ENCODE measurements at regions not wholly inside any gene's neighbourhood (a gene's known extent, or its start where the extent isn't known, plus 50 kb on each side); places are given as distances from the start of the nearest gene placed in this dataset.
"Not testable (repeated sequence)": the region's sequence is repeated elsewhere in the genome, so short reads cannot be mapped to it uniquely, and the experiment has no call there.

- Histone ChIP-seq H3K27ac (replicated peaks) (no peak overlapping the region), H3K4me3 (replicated peaks; ENCODE audit: insufficient read depth, low read length) (no peak overlapping the region)
- no peak for TF ChIP-seq SPI1 (IDR thresholded peaks at IDR 0.05; ENCODE audit: borderline replicate concordance, low read depth)
- no peak for TF ChIP-seq GABPA (IDR thresholded peaks at IDR 0.05; ENCODE audit: low read depth)
- no peak for TF ChIP-seq REST (IDR thresholded peaks at IDR 0.05; ENCODE audit: insufficient replicate concordance, low read depth)
- TF ChIP-seq CTCF (IDR thresholded peaks at IDR 0.05; ENCODE audit: insufficient read depth, low read length) = no peak
- no peak for TF ChIP-seq POLR2AphosphoS5 (IDR thresholded peaks at IDR 0.05; ENCODE audit: low read depth)
Observed at GRCh38 chr7:128591705-128592104, 80.4 kb upstream of the GARIN1A start.

GRCh38 chr7:128592209-128592608, 79.9 kb upstream of the GARIN1A start:
- H3K27me3 ChIP-seq (ENCODE audit: insufficient read depth, poor library complexity, severe bottlenecking); DNase-seq (ENCODE audit: low read depth in 1 of 2, low spot score in 1 of 2); H3K27ac ChIP-seq (replicated peaks): not testable (repeated sequence)

More at GRCh38 chr7:128591705-128592104, 80.4 kb upstream of the GARIN1A start:
- no peak for DNase-seq (ENCODE audit: low read depth in 1 of 2, low spot score in 1 of 2)
- H3K27me3 ChIP-seq (ENCODE audit: insufficient read depth, poor library complexity, severe bottlenecking) = no peaks in the 10 kb centered on the region

GRCh38 chr7:128594061-128594460, 78.0 kb upstream of the GARIN1A start:
- H3K27ac ChIP-seq (replicated peaks); H3K4me3 ChIP-seq (replicated peaks; ENCODE audit: insufficient read depth, low read length): not testable (repeated sequence)

More at GRCh38 chr7:128592209-128592608, 79.9 kb upstream of the GARIN1A start:
- H3K4me3 ChIP-seq (replicated peaks; ENCODE audit: insufficient read depth, low read length) = not testable (repeated sequence)

GRCh38 chr7:128596336-128597128, 75.6 kb upstream of the GARIN1A start:
- not testable (repeated sequence) for DNase-seq (ENCODE audit: low read depth in 1 of 2, low spot score in 1 of 2); H3K27me3 ChIP-seq (ENCODE audit: insufficient read depth, poor library complexity, severe bottlenecking); H3K4me3 ChIP-seq (replicated peaks; ENCODE audit: insufficient read depth, low read length); H3K27ac ChIP-seq (replicated peaks)

More at GRCh38 chr7:128594061-128594460, 78.0 kb upstream of the GARIN1A start:
- H3K27me3 ChIP-seq (ENCODE audit: insufficient read depth, poor library complexity, severe bottlenecking); DNase-seq (ENCODE audit: low read depth in 1 of 2, low spot score in 1 of 2): not testable (repeated sequence)

GRCh38 chr7:128598946-128599345, 73.1 kb upstream of the GARIN1A start:
- not testable (repeated sequence) for DNase-seq (ENCODE audit: low read depth in 1 of 2, low spot score in 1 of 2); H3K27ac ChIP-seq (replicated peaks); H3K27me3 ChIP-seq (ENCODE audit: insufficient read depth, poor library complexity, severe bottlenecking); H3K4me3 ChIP-seq (replicated peaks; ENCODE audit: insufficient read depth, low read length)
- TF ChIP-seq SPI1 (IDR thresholded peaks at IDR 0.05; ENCODE audit: borderline replicate concordance, low read depth) = peak; percentile 11; the same call in 1 of the 2 replicates

GRCh38 chr7:128608678-128609421, 63.2 kb upstream of the GARIN1A start:
- DNase-seq (ENCODE audit: low read depth in 1 of 2, low spot score in 1 of 2) = peak in 1 of 2 experiments; percentile 55
- H3K27ac ChIP-seq (replicated peaks); H3K4me3 ChIP-seq (replicated peaks; ENCODE audit: insufficient read depth, low read length); H3K27me3 ChIP-seq (ENCODE audit: insufficient read depth, poor library complexity, severe bottlenecking): not testable (repeated sequence)

- H3K27me3 ChIP-seq (ENCODE audit: insufficient read depth, poor library complexity, severe bottlenecking); H3K4me3 ChIP-seq (replicated peaks; ENCODE audit: insufficient read depth, low read length); DNase-seq (ENCODE audit: low read depth in 1 of 2, low spot score in 1 of 2): not testable (repeated sequence)
Observed at GRCh38 chr7:128613366-128613765, 58.7 kb upstream of the GARIN1A start.

GRCh38 chr7:128614812-128615211, 57.3 kb upstream of the GARIN1A start:
- H3K4me3 ChIP-seq (replicated peaks; ENCODE audit: insufficient read depth, low read length); H3K27ac ChIP-seq (replicated peaks); H3K27me3 ChIP-seq (ENCODE audit: insufficient read depth, poor library complexity, severe bottlenecking); DNase-seq (ENCODE audit: low read depth in 1 of 2, low spot score in 1 of 2): not testable (repeated sequence)

More at GRCh38 chr7:128613366-128613765, 58.7 kb upstream of the GARIN1A start:
- H3K27ac ChIP-seq (replicated peaks) = not testable (repeated sequence)

GRCh38 chr7:128616799-128617198, 55.3 kb upstream of the GARIN1A start:
- H3K27ac ChIP-seq (replicated peaks); H3K27me3 ChIP-seq (ENCODE audit: insufficient read depth, poor library complexity, severe bottlenecking); H3K4me3 ChIP-seq (replicated peaks; ENCODE audit: insufficient read depth, low read length); DNase-seq (ENCODE audit: low read depth in 1 of 2, low spot score in 1 of 2): not testable (repeated sequence)
